Neuronal stem cell (in vitro differentiated cells): ENCODE measurements at regions not wholly inside any gene's neighbourhood (a gene's known extent, or its start where the extent isn't known, plus 50 kb on each side); places are given as distances from the start of the nearest gene placed in this dataset.

Source experiments
- DNase-seq: peaks from one replicate; pipeline ENCODE4 v3.0.0-alpha.2; 2013; ENCODE audit warnings: low spot score
- H2AFZ ChIP-seq: one replicate; pipeline ENCODE4 v1.6.1; 2013; ENCODE audit warnings: mild to moderate bottlenecking, low read length, inconsistent platforms
- H2AK5ac ChIP-seq: 2 replicates; pipeline ENCODE4 v1.6.1; 2013; ENCODE audit warnings: low read depth, mild to moderate bottlenecking, inconsistent platforms, low read length, moderate library complexity, mixed read lengths
- H2BK120ac ChIP-seq: 2 replicates; pipeline ENCODE4 v1.6.1; 2013; ENCODE audit warnings: low read depth, mild to moderate bottlenecking, inconsistent platforms, low read length, moderate library complexity, mixed read lengths
- H2BK12ac ChIP-seq: one replicate; pipeline ENCODE4 v1.6.1; 2013; ENCODE audit warnings: low read length, inconsistent platforms
- H2BK15ac ChIP-seq: 2 replicates; pipeline ENCODE4 v1.6.1; 2013; ENCODE audit warnings: mild to moderate bottlenecking, low read length, inconsistent platforms, mixed read lengths
- H2BK5ac ChIP-seq: one replicate; pipeline ENCODE4 v1.6.1; 2013; ENCODE audit warnings: inconsistent platforms, mild to moderate bottlenecking, low read length, moderate library complexity
- H3K14ac ChIP-seq: one replicate; pipeline ENCODE4 v1.6.1; 2013; ENCODE audit warnings: low read length, inconsistent platforms
- H3K18ac ChIP-seq: 2 replicates; pipeline ENCODE4 v1.6.1; 2013; ENCODE audit warnings: low read length, inconsistent platforms
- H3K23ac ChIP-seq: 2 replicates; pipeline ENCODE4 v1.6.1; 2013; ENCODE audit warnings: low read depth, mild to moderate bottlenecking, mixed read lengths, low read length, inconsistent platforms; ENCODE audit not compliant: poor library complexity
- H3K27ac ChIP-seq: replicated peaks from 3 replicates; pipeline ENCODE4 v1.5.1; 2013; ENCODE audit warnings: low read length, inconsistent platforms
- H3K27me3 ChIP-seq, 3 experiments: 2 replicates each; pipeline ENCODE4 v1.6.1; 2013; ENCODE audit warnings: low read length in 3 of 3, mild to moderate bottlenecking in 2 of 3, inconsistent platforms in 1 of 3, low read depth in 1 of 3, mixed read lengths in 1 of 3, moderate library complexity in 1 of 3; ENCODE audit not compliant: control insufficient read depth in 3 of 3, insufficient read depth in 3 of 3
- H3K36me3 ChIP-seq, 2 donors: replicated peaks in 1 of 2; 2 replicates each; pipeline ENCODE4 v1.6.1; 2013; ENCODE audit warnings: low read length in 2 of 2; ENCODE audit not compliant: control insufficient read depth in 2 of 2, insufficient read depth in 2 of 2
- H3K4ac ChIP-seq: 2 replicates; pipeline ENCODE4 v1.6.1; 2013; ENCODE audit warnings: inconsistent platforms, mild to moderate bottlenecking, low read length, moderate library complexity
- H3K4me1 ChIP-seq, 2 donors: 1 replicate in 1 of 2; 2 replicates in 1 of 2; pipeline ENCODE4 v1.6.1; 2013; ENCODE audit warnings: low read length in 2 of 2, low read depth in 1 of 2; ENCODE audit not compliant: control insufficient read depth in 2 of 2, insufficient read depth in 1 of 2
- H3K4me2 ChIP-seq: one replicate; pipeline ENCODE4 v1.6.1; 2013; ENCODE audit warnings: mild to moderate bottlenecking, low read length, inconsistent platforms; ENCODE audit not compliant: insufficient read depth, poor library complexity, severe bottlenecking
- H3K4me3 ChIP-seq, 2 donors: 2 replicates each; pipeline ENCODE4 v1.5.1; 2013; ENCODE audit warnings: low read length in 2 of 2, mild to moderate bottlenecking in 2 of 2, inconsistent platforms in 1 of 2, moderate library complexity in 1 of 2
- H3K79me1 ChIP-seq: one replicate; pipeline ENCODE4 v1.6.1; 2013; ENCODE audit warnings: low read depth, mild to moderate bottlenecking, inconsistent platforms, low read length, moderate library complexity
- H3K9ac ChIP-seq: one replicate; pipeline ENCODE4 v1.6.1; 2013; ENCODE audit warnings: mild to moderate bottlenecking, low read depth, low read length, inconsistent platforms; ENCODE audit not compliant: poor library complexity
- H3K9me3 ChIP-seq, 2 donors: replicated peaks in 1 of 2; 2 replicates each; pipeline versions ENCODE3 to v1.6.1; 2013; ENCODE audit warnings: low read length in 2 of 2, mild to moderate bottlenecking in 2 of 2, inconsistent platforms in 1 of 2, low read depth in 1 of 2, mixed read lengths in 1 of 2, moderate library complexity in 1 of 2; ENCODE audit not compliant: control insufficient read depth in 2 of 2, insufficient read depth in 1 of 2
- H4K8ac ChIP-seq: one replicate; pipeline ENCODE4 v1.6.1; 2013; ENCODE audit warnings: low read depth, mild to moderate bottlenecking, inconsistent platforms, low read length, moderate library complexity
- H4K91ac ChIP-seq: one replicate; pipeline ENCODE4 v1.6.1; 2013; ENCODE audit warnings: low read length, low read depth, mild to moderate bottlenecking, inconsistent platforms; ENCODE audit not compliant: poor library complexity
- WGBS, 2 donors: extraction: QIAGEN DNeasy Blood & Tissue Kit; methylation state at CpG; one replicate each; pipeline ENCODE4 v1.1.7; 2013; ENCODE audit warnings: missing lambda C conversion rate in 2 of 2, mixed read lengths in 1 of 2; ENCODE audit not compliant: insufficient read length in 2 of 2, insufficient replicate concordance in 1 of 2; ENCODE audit errors: extremely low coverage in 2 of 2; 5-methylcytosine and 5-hydroxymethylcytosine counted together

DNA sequence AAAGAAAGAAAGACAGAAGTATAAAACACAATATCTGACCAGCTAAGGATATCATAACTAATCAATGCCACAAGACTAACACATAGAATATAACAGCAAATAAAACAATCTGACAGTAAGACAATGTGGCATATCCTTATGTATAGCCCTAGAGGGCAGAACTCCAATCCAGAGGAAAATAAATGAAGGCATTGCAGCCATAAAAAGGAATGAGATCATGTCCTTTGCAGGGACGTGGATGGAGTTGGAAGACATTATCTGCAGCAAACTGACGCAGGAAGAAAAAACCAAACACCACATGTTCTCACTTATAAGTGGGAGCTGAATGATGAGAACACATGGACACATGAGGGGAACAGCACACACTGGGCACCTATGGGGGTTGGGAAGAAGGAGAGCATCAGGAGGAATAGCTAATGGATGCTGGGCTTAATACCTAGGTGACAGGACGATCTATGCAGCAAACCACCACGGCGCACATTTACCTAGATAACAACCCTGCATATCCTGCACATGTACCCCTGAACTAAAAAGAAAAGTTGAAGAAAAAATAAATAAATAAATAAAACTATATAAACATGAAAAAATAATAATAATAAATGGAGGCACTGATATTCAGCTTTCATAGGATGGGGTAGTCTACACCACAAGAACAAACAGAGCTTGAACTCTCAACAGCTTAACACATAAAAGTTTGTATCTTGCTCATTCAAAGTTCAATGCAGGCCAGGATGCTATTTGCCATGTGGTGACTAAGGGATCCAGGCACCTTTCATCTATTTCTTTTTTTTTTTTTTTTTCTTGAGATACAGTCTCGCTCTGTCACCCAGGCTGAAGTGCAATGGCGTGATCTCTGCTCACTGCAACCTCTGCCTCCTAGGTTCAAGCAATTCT is 66.1 kb upstream of the KAT6B start:
- Histone ChIP-seq H4K91ac (no peak overlapping the region), H3K79me1 (no peaks in the 10 kb centered on the region), H3K18ac (no peak overlapping the region), H2BK5ac (no peak overlapping the region), H3K14ac (no peak overlapping the region), H3K23ac (no peak overlapping the region), H2AK5ac (no peak overlapping the region), H3K36me3 (no peaks in the 10 kb centered on the region), H3K4me2 (no peak overlapping the region), H3K9me3 (no peaks in the 10 kb centered on the region), H4K8ac (no peak overlapping the region), H3K4ac (no peak overlapping the region), H2BK12ac (no peak overlapping the region), H2AFZ (no peak overlapping the region), H2BK120ac (no peak overlapping the region), H3K27me3 (no peaks in the 10 kb centered on the region), H2BK15ac (no peak overlapping the region), H3K4me1 (no peaks in the 10 kb centered on the region), H3K4me3 (no peak overlapping the region), H3K27ac (no peak overlapping the region), H3K9ac (no peak overlapping the region)
- no peak for DNase-seq
- WGBS, 2 donors = no CpG with 5 or more reads among the region's 7 CpGs

DNA sequence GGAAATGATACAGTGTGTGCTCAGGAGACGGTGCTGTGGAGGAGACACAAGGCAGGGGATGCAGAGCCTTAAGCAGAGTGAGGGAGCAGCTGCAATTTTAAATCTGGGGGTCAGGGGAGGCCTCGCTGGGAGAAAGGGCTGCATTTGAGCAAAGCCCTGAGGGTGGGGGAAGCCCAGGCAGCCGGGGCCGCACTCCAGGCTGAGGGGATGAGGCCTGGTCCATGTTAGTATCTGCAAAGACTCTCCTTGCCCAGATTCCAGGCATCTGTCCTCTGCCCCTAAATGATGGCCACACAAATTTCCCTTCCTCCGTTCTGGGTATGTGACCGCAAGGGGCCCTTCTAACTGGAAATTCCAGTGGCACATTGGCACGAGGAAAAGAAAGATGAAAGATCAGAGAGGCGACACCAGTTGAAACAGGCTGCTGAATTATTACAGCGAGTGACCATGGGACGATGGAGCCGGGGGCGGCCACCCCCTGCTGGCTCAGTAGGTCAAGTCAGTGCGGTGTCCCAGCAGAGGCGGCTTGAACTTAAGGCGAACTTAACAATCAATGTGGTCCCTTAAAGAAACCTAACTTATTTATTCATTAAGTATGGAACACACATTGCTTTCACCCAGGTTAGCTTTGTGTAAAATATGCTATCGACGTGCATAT is 62.3 kb upstream of the KAT6B start:
- WGBS, 2 donors = no CpG with 5 or more reads among the region's 17 CpGs

DNA sequence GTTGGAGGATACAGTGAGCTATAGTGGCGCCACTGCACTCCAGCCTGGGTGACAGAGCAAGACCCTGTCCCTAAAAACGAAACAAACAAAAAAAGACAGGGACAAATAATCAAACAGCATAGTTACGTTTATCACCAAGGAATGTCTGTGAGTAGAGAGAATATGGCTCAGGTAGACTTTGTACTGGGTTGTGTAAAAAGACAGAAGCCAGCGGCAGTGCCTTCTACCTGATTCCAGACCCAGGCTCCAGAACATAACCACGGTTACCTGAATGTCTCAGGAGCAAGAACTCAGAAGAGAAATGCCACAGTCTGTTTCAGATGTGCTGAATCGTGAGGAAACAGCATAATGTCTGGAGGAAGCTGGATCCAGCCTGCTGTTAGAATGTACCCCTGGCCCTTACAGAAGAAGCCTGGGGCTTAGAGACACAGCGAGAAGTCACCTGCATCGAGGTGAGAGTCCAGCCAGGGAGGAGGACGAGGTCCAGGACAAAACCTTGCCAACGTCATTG is 60.9 kb upstream of the KAT6B start:
- Histone ChIP-seq H3K4ac (no peak overlapping the region), H3K9me3 (no peaks in the 10 kb centered on the region), H3K18ac (no peak overlapping the region), H2AFZ (peak overlapping the region; percentile 43), H3K4me1 (no peaks in the 10 kb centered on the region), H2AK5ac (peak overlapping the region; percentile 5), H2BK12ac (no peak overlapping the region), H3K27ac (no peak overlapping the region), H3K9ac (peak overlapping the region; percentile 9), H3K27me3 (no peaks in the 10 kb centered on the region), H3K36me3 (no peaks in the 10 kb centered on the region), H2BK5ac (no peak overlapping the region), H4K8ac (no peak overlapping the region), H3K4me2 (no peak overlapping the region), H3K14ac (no peak overlapping the region), H4K91ac (no peak overlapping the region), H3K23ac (no peak overlapping the region), H2BK15ac (no peak overlapping the region), H3K4me3 (no peak overlapping the region), H3K79me1 (no peaks in the 10 kb centered on the region), H2BK120ac (no peak overlapping the region)
- WGBS, 2 donors = no CpG with 5 or more reads among the region's 10 CpGs
- no peak for DNase-seq

More for the DNA sequence above, 62.3 kb upstream of the KAT6B start:
- H3K36me3 ChIP-seq = no peaks in the 10 kb centered on the region
- no peaks in the 10 kb centered on the region for H3K79me1 ChIP-seq
- H2BK15ac ChIP-seq = no peak overlapping the region
- no peak overlapping the region for H3K4me3 ChIP-seq
- peak overlapping the region; percentile 75 for H2AFZ ChIP-seq
- peak overlapping the region; percentile 52 for H3K23ac ChIP-seq
- H3K4me2 ChIP-seq = no peak overlapping the region
- no peak overlapping the region for H3K27ac ChIP-seq
- no peak overlapping the region for H2AK5ac ChIP-seq
- no peak overlapping the region for H4K8ac ChIP-seq
- no peak overlapping the region for H2BK120ac ChIP-seq
- no peak for DNase-seq
- no peak overlapping the region for H3K9ac ChIP-seq
- H3K9me3 ChIP-seq = no peaks in the 10 kb centered on the region
- no peak overlapping the region for H3K14ac ChIP-seq
- no peak overlapping the region for H2BK5ac ChIP-seq
- no peak overlapping the region for H3K18ac ChIP-seq
- H3K4ac ChIP-seq = no peak overlapping the region
- H3K27me3 ChIP-seq = no peaks in the 10 kb centered on the region
- no peak overlapping the region for H4K91ac ChIP-seq
- H2BK12ac ChIP-seq = no peak overlapping the region
- no peaks in the 10 kb centered on the region for H3K4me1 ChIP-seq

DNA sequence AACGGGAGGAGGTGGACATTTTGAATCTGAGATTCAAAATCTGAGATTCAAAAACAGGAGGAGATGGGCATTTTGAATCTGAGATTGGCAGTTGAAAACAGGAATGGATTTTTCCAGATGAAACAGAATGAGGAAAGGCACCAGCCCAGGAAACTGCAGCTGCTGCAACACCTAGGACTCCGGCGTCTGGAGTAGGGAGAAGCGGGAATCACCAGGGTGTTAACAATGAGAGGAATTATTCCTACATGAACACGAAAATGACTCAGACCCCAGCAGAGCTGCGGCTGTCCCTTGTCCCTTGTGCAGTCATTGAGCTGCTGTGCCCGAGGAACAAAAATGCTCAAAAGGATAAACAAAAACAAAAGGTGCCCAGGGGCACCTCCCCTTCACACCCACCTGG is 59.9 kb upstream of the KAT6B start:
- H3K27ac ChIP-seq = no peak overlapping the region
- no peaks in the 10 kb centered on the region for H3K79me1 ChIP-seq
- no peak overlapping the region for H3K23ac ChIP-seq
- H4K91ac ChIP-seq = no peak overlapping the region
- H2BK12ac ChIP-seq = no peak overlapping the region
- no peaks in the 10 kb centered on the region for H3K4me1 ChIP-seq
- H2BK15ac ChIP-seq = no peak overlapping the region
- no peak overlapping the region for H2BK5ac ChIP-seq
- no peaks in the 10 kb centered on the region for H3K36me3 ChIP-seq
- H3K4me3 ChIP-seq = no peak overlapping the region
- no peak for DNase-seq
- H3K27me3 ChIP-seq = no peaks in the 10 kb centered on the region
- H3K9me3 ChIP-seq = no peaks in the 10 kb centered on the region
- H3K4ac ChIP-seq = no peak overlapping the region
- peak overlapping the region; percentile 80 for H2AFZ ChIP-seq
- no peak overlapping the region for H3K18ac ChIP-seq
- no peak overlapping the region for H2BK120ac ChIP-seq
- H3K14ac ChIP-seq = no peak overlapping the region
- no peak overlapping the region for H3K4me2 ChIP-seq
- H3K9ac ChIP-seq = no peak overlapping the region
- no CpG with 5 or more reads among the region's 7 CpGs for WGBS, 2 donors
- no peak overlapping the region for H2AK5ac ChIP-seq
- H4K8ac ChIP-seq = no peak overlapping the region
